Lung (tissue), 11 donors: ENCODE measurements at regions not wholly inside any gene's neighbourhood (a gene's known extent, or its start where the extent isn't known, plus 50 kb on each side); places are given as distances from the start of the nearest gene placed in this dataset.

ENCODE experiments used
- ATAC-seq: fragments of 200-7000 bp; cut with Tn5 transposase; one replicate; pipeline ENCODE4 v1.9.1; 2020; ENCODE audit warnings: moderate number of reproducible peaks; ENCODE audit not compliant: insufficient read depth, low FRiP score
- DNase-seq, 3 donors: peaks; one replicate each; pipeline ENCODE4 v3.0.0-alpha.2; 2013 to 2017
- H3K27ac ChIP-seq, 2 donors: one replicate each; pipeline ENCODE4 v1.5.1; 2013; ENCODE audit warnings: mild to moderate bottlenecking in 2 of 2, moderate library complexity in 2 of 2, control low read depth in 1 of 2, inconsistent platforms in 1 of 2, low read depth in 1 of 2, low read length in 1 of 2
- H3K27me3 ChIP-seq, 3 donors: one replicate each; pipeline ENCODE4 v1.5.1; 2013; ENCODE audit warnings: low read length in 2 of 3; ENCODE audit not compliant: control insufficient read depth in 3 of 3, insufficient read depth in 3 of 3
- H3K36me3 ChIP-seq, 4 donors: one replicate each; pipeline ENCODE4 v1.5.1; 2013; ENCODE audit warnings: low read length in 4 of 4, mild to moderate bottlenecking in 1 of 4, moderate library complexity in 1 of 4; ENCODE audit not compliant: control insufficient read depth in 4 of 4, insufficient read depth in 4 of 4
- H3K4me1 ChIP-seq, 5 donors: one replicate each; pipeline ENCODE4 v1.5.1; 2013; ENCODE audit warnings: low read length in 5 of 5, mild to moderate bottlenecking in 2 of 5, moderate library complexity in 1 of 5; ENCODE audit not compliant: control insufficient read depth in 5 of 5, insufficient read depth in 5 of 5
- H3K4me3 ChIP-seq: one replicate; pipeline ENCODE4 v1.5.1; 2013; ENCODE audit warnings: mild to moderate bottlenecking, control low read depth, moderate library complexity
- H3K9ac ChIP-seq, 2 donors: one replicate each; pipeline ENCODE4 v1.5.1; 2013; ENCODE audit warnings: low read length in 2 of 2, control low read depth in 1 of 2; ENCODE audit not compliant: insufficient read depth in 1 of 2
- H3K9me3 ChIP-seq, 4 donors: one replicate each; pipeline ENCODE4 v1.5.1; 2013; ENCODE audit warnings: low read length in 3 of 4, mild to moderate bottlenecking in 1 of 4, moderate library complexity in 1 of 4; ENCODE audit not compliant: control insufficient read depth in 4 of 4, insufficient read depth in 3 of 4
- CTCF ChIP-seq: IDR thresholded peaks from 2 replicates; pipeline ENCODE4 v1.5.1; 2012; ENCODE audit warnings: mild to moderate bottlenecking; ENCODE audit errors: control extremely low read depth, extremely low read depth
- WGBS, 2 donors: extraction: QIAGEN DNeasy Blood & Tissue Kit; methylation state at CpG; one replicate each; pipeline ENCODE4 v1.1.7; 2013; 5-methylcytosine and 5-hydroxymethylcytosine counted together
- donor health status: control.
- donor health status: control.
- donor health status: Bipolar disorder and iron deficiency.
- donor health status: healthy.
- donor health status: DM: yes; HTN: yes; CAD: no.

DNA sequence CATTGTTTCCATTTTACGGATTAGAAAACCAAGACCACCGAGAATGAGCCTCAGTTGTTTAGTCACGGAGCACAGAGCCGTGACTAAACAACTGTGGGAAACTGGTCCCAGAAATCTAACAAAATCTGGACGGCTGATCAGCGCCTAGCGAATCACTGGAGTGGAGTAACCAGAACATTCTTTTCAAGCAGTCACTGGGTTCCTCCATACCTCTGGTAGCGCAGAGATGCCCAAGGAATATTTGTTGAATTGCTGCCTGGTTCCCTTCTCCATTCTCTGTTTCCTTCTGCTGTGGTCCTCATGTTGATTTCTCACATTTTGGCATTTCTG is 62.0 kb downstream of the GPX5 start:
- peak overlapping the region in 1 of 2 donors; percentile 96 for H3K9ac ChIP-seq
- DNase-seq (peak in 1 of 3 donors; percentile 21), ATAC-seq (no peak)
- H3K9me3 ChIP-seq: peaks cover 0 to 2% (median 0%) of the 10 kb centered on the region in 4 donors
- peaks cover 0 to 2% (median 0%) of the 10 kb centered on the region in 3 donors for H3K27me3 ChIP-seq
- H3K27ac ChIP-seq: no peak overlapping the region
- peaks cover 0 to 53% (median 3%) of the 10 kb centered on the region in 5 donors for H3K4me1 ChIP-seq
- 14 to 16% methylated on average over 8 of the region's 8 CpGs for WGBS, 2 donors
- peak overlapping the region; percentile 60 for H3K4me3 ChIP-seq
- TF ChIP-seq CTCF: no peak
- H3K36me3 ChIP-seq: no peaks in the 10 kb centered on the region

- Histone ChIP-seq H3K36me3 (no peaks in the 10 kb centered on the region), H3K27ac (no peak overlapping the region), H3K9me3 (peaks cover 0 to 2% (median 0%) of the 10 kb centered on the region in 4 donors), H3K4me1 (peaks cover 0 to 53% (median 3%) of the 10 kb centered on the region in 5 donors), H3K9ac (peak overlapping the region in 1 of 2 donors; percentile 91), H3K4me3 (no peak overlapping the region), H3K27me3 (peaks cover 0 to 2% (median 0%) of the 10 kb centered on the region in 3 donors)
- WGBS, 2 donors: 61 to 79% methylated on average over 3 of the region's 3 CpGs
- peak; percentile 37 to 90 (median 88) for DNase-seq
- no peak for TF ChIP-seq CTCF
- no peak for ATAC-seq
Observed at GRCh38 chr6:28588666-28589065, 63.0 kb downstream of the GPX5 start.

DNA sequence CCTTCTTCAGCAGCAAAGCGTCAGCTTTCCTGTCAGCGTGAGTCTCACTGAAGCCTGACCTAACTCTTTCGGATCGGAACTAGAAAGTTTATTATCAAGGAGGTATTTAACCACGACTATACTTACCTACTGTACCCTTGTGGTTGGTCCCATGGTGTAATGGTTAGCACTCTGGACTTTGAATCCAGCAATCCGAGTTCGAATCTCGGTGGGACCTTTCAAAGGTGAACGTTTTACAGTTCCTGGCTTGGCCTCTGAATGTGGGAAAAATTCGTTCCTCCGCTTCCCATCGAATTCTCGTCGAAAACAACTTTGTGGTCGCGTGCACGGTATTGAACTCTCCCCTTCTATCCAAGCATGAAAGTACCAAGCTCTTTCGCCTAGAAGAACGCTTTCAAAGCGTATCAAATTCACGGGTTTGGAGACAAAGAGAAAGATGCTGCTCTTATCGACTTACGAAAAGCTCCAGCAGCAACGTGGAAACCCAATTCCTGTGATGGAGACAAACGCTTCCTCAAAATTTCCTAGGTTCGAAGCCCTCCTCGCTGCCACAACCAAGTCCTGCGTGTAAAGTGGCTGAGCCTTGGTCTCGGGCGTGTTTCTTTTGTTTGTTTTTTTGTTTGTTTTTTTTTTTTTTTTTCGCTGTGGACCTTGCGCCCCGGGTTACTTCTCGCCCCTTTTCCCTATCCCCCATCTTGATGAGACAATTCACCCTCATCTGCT is 63.7 kb downstream of the GPX5 start:
- DNase-seq: peak; percentile 88 to 94 (median 93)
- Histone ChIP-seq H3K36me3 (no peaks in the 10 kb centered on the region), H3K4me1 (peaks cover 0 to 50% (median 3%) of the 10 kb centered on the region in 5 donors), H3K4me3 (no peak overlapping the region), H3K9ac (peak overlapping the region; percentile 4 to 91), H3K27me3 (peaks cover 0 to 2% (median 0%) of the 10 kb centered on the region in 3 donors), H3K27ac (no peak overlapping the region), H3K9me3 (peaks cover 0 to 2% (median 0%) of the 10 kb centered on the region in 4 donors)
- 3 to 5% methylated on average over 34 of the region's 34 CpGs for WGBS, 2 donors
- TF ChIP-seq CTCF: no peak
- ATAC-seq: peak; percentile 23
